Endothelial cell (in vitro differentiated cells): ENCODE measurements at regions not wholly inside any gene's neighbourhood (a gene's known extent, or its start where the extent isn't known, plus 50 kb on each side); places are given as distances from the start of the nearest gene placed in this dataset.
"Not testable (repeated sequence)": the region's sequence is repeated elsewhere in the genome, so short reads cannot be mapped to it uniquely, and the experiment has no call there.

Source experiments
- DNase-seq: peaks from one replicate; pipeline ENCODE4 v3.0.0; 2021; ENCODE audit warnings: low spot score
- H3K27ac Mint-ChIP-seq: one replicate; pipeline ENCODE4 v1.8.0; 2021; ENCODE audit warnings: mixed read lengths, inconsistent platforms; ENCODE audit not compliant: unreplicated experiment
- H3K27me3 Mint-ChIP-seq: one replicate; pipeline ENCODE4 v1.8.0; 2021; ENCODE audit warnings: mild to moderate bottlenecking, moderate library complexity, mixed read lengths, inconsistent platforms; ENCODE audit not compliant: unreplicated experiment
- H3K36me3 Mint-ChIP-seq: one replicate; pipeline ENCODE4 v1.8.0; 2021; ENCODE audit warnings: mild to moderate bottlenecking, low read depth, mixed read lengths, inconsistent platforms; ENCODE audit not compliant: unreplicated experiment
- H3K4me1 Mint-ChIP-seq: one replicate; pipeline ENCODE4 v1.8.0; 2021; ENCODE audit warnings: mild to moderate bottlenecking, mixed read lengths, inconsistent platforms; ENCODE audit not compliant: unreplicated experiment
- H3K4me3 Mint-ChIP-seq: one replicate; pipeline ENCODE4 v1.8.0; 2021; ENCODE audit warnings: mild to moderate bottlenecking, mixed read lengths, inconsistent platforms; ENCODE audit not compliant: unreplicated experiment
- H3K9me3 Mint-ChIP-seq: one replicate; pipeline ENCODE4 v1.8.0; 2021; ENCODE audit warnings: mixed read lengths, inconsistent platforms; ENCODE audit not compliant: unreplicated experiment
- TF ChIP-seq, protein P1 (sequence below): fragments of 200-600 bp; sonication (generic); IDR thresholded peaks from one replicate; pipeline ENCODE4 v1.5.0; 2021; ENCODE audit warnings: antibody characterized with exemption; ENCODE audit not compliant: unreplicated experiment

- H3K27ac Mint-ChIP-seq, result no peak overlapping the region
- no peaks in the 10 kb centered on the region for H3K27me3 Mint-ChIP-seq
- H3K4me3 Mint-ChIP-seq, result no peak overlapping the region
- H3K36me3 Mint-ChIP-seq, result no peaks in the 10 kb centered on the region
- peaks cover 4% of the 10 kb centered on the region for H3K4me1 Mint-ChIP-seq
- DNase-seq, result no peak
- no peaks in the 10 kb centered on the region for H3K9me3 Mint-ChIP-seq
- TF ChIP-seq, protein P1, sequence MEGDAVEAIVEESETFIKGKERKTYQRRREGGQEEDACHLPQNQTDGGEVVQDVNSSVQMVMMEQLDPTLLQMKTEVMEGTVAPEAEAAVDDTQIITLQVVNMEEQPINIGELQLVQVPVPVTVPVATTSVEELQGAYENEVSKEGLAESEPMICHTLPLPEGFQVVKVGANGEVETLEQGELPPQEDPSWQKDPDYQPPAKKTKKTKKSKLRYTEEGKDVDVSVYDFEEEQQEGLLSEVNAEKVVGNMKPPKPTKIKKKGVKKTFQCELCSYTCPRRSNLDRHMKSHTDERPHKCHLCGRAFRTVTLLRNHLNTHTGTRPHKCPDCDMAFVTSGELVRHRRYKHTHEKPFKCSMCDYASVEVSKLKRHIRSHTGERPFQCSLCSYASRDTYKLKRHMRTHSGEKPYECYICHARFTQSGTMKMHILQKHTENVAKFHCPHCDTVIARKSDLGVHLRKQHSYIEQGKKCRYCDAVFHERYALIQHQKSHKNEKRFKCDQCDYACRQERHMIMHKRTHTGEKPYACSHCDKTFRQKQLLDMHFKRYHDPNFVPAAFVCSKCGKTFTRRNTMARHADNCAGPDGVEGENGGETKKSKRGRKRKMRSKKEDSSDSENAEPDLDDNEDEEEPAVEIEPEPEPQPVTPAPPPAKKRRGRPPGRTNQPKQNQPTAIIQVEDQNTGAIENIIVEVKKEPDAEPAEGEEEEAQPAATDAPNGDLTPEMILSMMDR, result no peak
These were observed 1360.4 kb downstream of the BRINP3 start for GRCh38 chr1:189117072-189117770.

- Mint-ChIP-seq H3K27me3 (no peaks in the 10 kb centered on the region), H3K4me1 (no peaks in the 10 kb centered on the region), H3K36me3 (no peaks in the 10 kb centered on the region), H3K4me3 (no peak overlapping the region), H3K9me3 (no peaks in the 10 kb centered on the region), H3K27ac (no peak overlapping the region)
- TF ChIP-seq, protein P1, result no peak
- DNase-seq, result no peak
These were observed 1355.7 kb downstream of the BRINP3 start for GRCh38 chr1:189121941-189122340.

- no peak for DNase-seq
- TF ChIP-seq, protein P1, result no peak
- Mint-ChIP-seq H3K27ac (no peak overlapping the region), H3K4me3 (no peak overlapping the region), H3K4me1 (no peaks in the 10 kb centered on the region), H3K36me3 (no peaks in the 10 kb centered on the region), H3K9me3 (no peaks in the 10 kb centered on the region), H3K27me3 (peaks cover 2% of the 10 kb centered on the region)
These were observed 1352.0 kb downstream of the BRINP3 start for GRCh38 chr1:189125694-189126093.

- no peak overlapping the region for H3K4me3 Mint-ChIP-seq
- TF ChIP-seq, protein P1, result no peak
- peaks cover 2% of the 10 kb centered on the region for H3K27me3 Mint-ChIP-seq
- no peaks in the 10 kb centered on the region for H3K4me1 Mint-ChIP-seq
- H3K9me3 Mint-ChIP-seq, result no peaks in the 10 kb centered on the region
- no peak overlapping the region for H3K27ac Mint-ChIP-seq
- H3K36me3 Mint-ChIP-seq, result no peaks in the 10 kb centered on the region
- no peak for DNase-seq
These were observed 1346.1 kb downstream of the BRINP3 start for GRCh38 chr1:189131576-189131975.

- not testable (repeated sequence) for H3K9me3 Mint-ChIP-seq, H3K27ac Mint-ChIP-seq, H3K4me1 Mint-ChIP-seq, H3K4me3 Mint-ChIP-seq, DNase-seq, H3K36me3 Mint-ChIP-seq
- peaks cover 10% of the 10 kb centered on the region for H3K27me3 Mint-ChIP-seq
These were observed 1337.9 kb downstream of the BRINP3 start for GRCh38 chr1:189139748-189140147.
